NT2/D1 (cell line): ENCODE measurements at regions not wholly inside any gene's neighbourhood (a gene's known extent, or its start where the extent isn't known, plus 50 kb on each side); places are given as distances from the start of the nearest gene placed in this dataset.

Experiments used
- SUZ12 ChIP-seq: IDR thresholded peaks from 2 replicates; pipeline ENCODE4 v1.6.1; 2011; ENCODE audit not compliant: insufficient read length, insufficient read depth; ENCODE audit errors: extremely low read depth
- ZNF274 ChIP-seq: IDR thresholded peaks from 2 replicates; pipeline ENCODE4 v1.6.1; 2011; ENCODE audit warnings: mild to moderate bottlenecking, low read depth, low read length

GRCh38 chr2:107148055-107148454 lies 262.1 kb upstream of the ST6GAL2 start:
- TF ChIP-seq ZNF274 (no peak), SUZ12 (no peak)
